ENCODE measurements at regions not wholly inside any gene's neighbourhood (a gene's known extent, or its start where the extent isn't known, plus 50 kb on each side); places are given as distances from the start of the nearest gene placed in this dataset.

- no peaks in the 10 kb centered on the region for H3K36me3 ChIP-seq (ENCODE audit: control insufficient read depth, insufficient read depth, low read length)
- H3K79me2 ChIP-seq = no peaks in the 10 kb centered on the region
- no peaks in the 10 kb centered on the region for H3K9me3 ChIP-seq (ENCODE audit: control insufficient read depth, low read length)
- no peak overlapping the region for H3K27ac ChIP-seq
- no peaks in the 10 kb centered on the region for H3K27me3 ChIP-seq (ENCODE audit: control insufficient read depth, insufficient read depth, low read length)
- no peak overlapping the region for H2AFZ ChIP-seq
- H3K9ac ChIP-seq = no peak overlapping the region
- no peak for TF ChIP-seq CTCF (IDR thresholded peaks at IDR 0.05)
- no peaks in the 10 kb centered on the region for H3K4me1 ChIP-seq
- H3K4me3 ChIP-seq (ENCODE audit: low read depth, low read length) = no peak overlapping the region
- H3K4me2 ChIP-seq (ENCODE audit: low read length) = no peak overlapping the region
Measured at GRCh38 chr22:22424956-22425355, 83.6 kb downstream of the ZNF280B start.

- no peak overlapping the region for H3K9ac ChIP-seq
- no peaks in the 10 kb centered on the region for H3K9me3 ChIP-seq (ENCODE audit: control insufficient read depth, low read length)
- H3K4me3 ChIP-seq (ENCODE audit: low read depth, low read length) = no peak overlapping the region
- no peak for TF ChIP-seq CTCF (IDR thresholded peaks at IDR 0.05)
- no peaks in the 10 kb centered on the region for H3K27me3 ChIP-seq (ENCODE audit: control insufficient read depth, insufficient read depth, low read length)
- H3K36me3 ChIP-seq (ENCODE audit: control insufficient read depth, insufficient read depth, low read length) = no peaks in the 10 kb centered on the region
- H3K27ac ChIP-seq = no peak overlapping the region
- no peaks in the 10 kb centered on the region for H3K4me1 ChIP-seq
- no peak overlapping the region for H3K4me2 ChIP-seq (ENCODE audit: low read length)
- H3K79me2 ChIP-seq = no peaks in the 10 kb centered on the region
- H2AFZ ChIP-seq = no peak overlapping the region
Measured at GRCh38 chr22:22425356-22425755, 83.2 kb downstream of the ZNF280B start.

GRCh38 chr22:22425783-22426624 lies 82.5 kb downstream of the ZNF280B start:
- Histone ChIP-seq H3K36me3 (ENCODE audit: control insufficient read depth, insufficient read depth, low read length) (no peaks in the 10 kb centered on the region), H3K9me3 (ENCODE audit: control insufficient read depth, low read length) (no peaks in the 10 kb centered on the region), H3K27ac (no peak overlapping the region), H2AFZ (no peak overlapping the region), H3K9ac (no peak overlapping the region), H3K27me3 (ENCODE audit: control insufficient read depth, insufficient read depth, low read length) (no peaks in the 10 kb centered on the region), H3K4me3 (ENCODE audit: low read depth, low read length) (no peak overlapping the region), H3K79me2 (no peaks in the 10 kb centered on the region), H3K4me1 (no peaks in the 10 kb centered on the region), H3K4me2 (ENCODE audit: low read length) (no peak overlapping the region)
- no peak for TF ChIP-seq CTCF (IDR thresholded peaks at IDR 0.05)

GRCh38 chr22:22427542-22428065 lies 80.9 kb downstream of the ZNF280B start:
- H3K4me2 ChIP-seq (ENCODE audit: low read length) = no peak overlapping the region
- no peak overlapping the region for H3K27ac ChIP-seq
- no peak overlapping the region for H2AFZ ChIP-seq
- no peaks in the 10 kb centered on the region for H3K27me3 ChIP-seq (ENCODE audit: control insufficient read depth, insufficient read depth, low read length)
- no peak overlapping the region for H3K9ac ChIP-seq
- H3K36me3 ChIP-seq (ENCODE audit: control insufficient read depth, insufficient read depth, low read length) = no peaks in the 10 kb centered on the region
- no peak for TF ChIP-seq CTCF (IDR thresholded peaks at IDR 0.05)
- H3K4me3 ChIP-seq (ENCODE audit: low read depth, low read length) = no peak overlapping the region
- no peaks in the 10 kb centered on the region for H3K4me1 ChIP-seq
- no peaks in the 10 kb centered on the region for H3K9me3 ChIP-seq (ENCODE audit: control insufficient read depth, low read length)
- H3K79me2 ChIP-seq = no peaks in the 10 kb centered on the region

Data from parathyroid adenoma (tissue), 2 donors.